ENCODE measurements at regions not wholly inside any gene's neighbourhood (a gene's known extent, or its start where the extent isn't known, plus 50 kb on each side); places are given as distances from the start of the nearest gene placed in this dataset.
"Not testable (repeated sequence)": the region's sequence is repeated elsewhere in the genome, so short reads cannot be mapped to it uniquely, and the experiment has no call there.

DNA sequence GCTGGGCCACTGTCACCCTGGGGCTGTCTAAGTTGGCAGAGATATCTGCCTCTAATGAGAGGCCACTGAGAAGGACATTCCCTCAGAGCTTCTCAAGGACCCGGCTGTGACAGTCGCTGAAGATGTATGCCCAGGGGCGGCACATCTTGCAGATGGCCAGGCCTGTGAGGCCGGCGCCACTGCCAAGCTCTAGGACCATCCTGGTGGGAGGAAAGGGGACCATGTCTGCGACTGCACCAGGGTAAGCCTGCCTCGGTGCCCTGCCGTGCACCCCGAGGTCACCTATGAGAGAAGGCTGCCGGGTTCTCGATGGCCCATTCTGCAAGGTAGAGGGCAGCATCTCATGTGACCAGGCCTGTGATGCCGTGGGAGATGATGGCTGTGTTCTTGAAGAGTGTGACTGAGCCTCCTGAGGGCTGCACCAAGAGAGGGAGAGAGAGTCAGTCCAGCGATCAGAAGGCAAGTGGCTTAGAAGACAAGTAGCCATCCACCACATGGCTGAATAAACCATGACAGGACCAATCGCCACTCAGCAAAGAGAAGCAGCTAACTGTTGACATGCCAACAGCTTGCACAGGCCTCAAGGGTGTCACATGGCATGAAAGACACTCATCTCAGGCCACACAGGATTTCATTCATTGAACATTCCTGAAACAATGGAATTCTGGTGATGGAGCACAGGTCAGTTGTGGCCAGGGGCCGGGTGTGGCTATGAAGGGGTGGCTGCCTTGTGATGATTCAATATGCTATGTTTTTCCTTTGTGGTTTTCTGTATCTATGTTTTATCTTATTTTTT lies 123.5 kb upstream of the ALDH3B2 start:
- POLR2A ChIA-PET; CTCF ChIA-PET; DNase-seq (ENCODE audit: extremely low spot score): not testable (repeated sequence)

DNA sequence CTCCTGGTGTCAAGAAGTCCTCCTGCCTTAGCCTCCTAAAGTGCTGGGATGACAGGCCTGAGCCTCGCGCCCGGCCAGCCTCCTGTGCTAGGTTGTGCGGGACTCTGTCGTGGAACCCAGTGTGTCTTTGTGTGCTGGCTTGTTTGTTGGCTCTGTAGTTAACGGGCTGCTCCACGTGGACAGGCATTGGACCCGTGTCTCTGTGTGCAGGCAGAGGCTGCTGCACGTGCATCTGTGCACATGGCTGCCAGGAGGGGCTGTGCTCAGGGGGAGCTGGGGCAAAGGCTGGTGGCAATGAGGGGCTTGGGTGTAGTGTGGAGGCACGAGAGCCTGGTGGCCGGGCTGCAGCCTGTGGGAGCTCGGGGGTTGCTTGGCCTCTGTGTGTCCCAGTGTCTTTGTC lies 121.3 kb upstream of the ALDH3B2 start:
- ChIA-PET CTCF (no interaction called here), POLR2A (no interaction called here)
- DNase-seq (ENCODE audit: extremely low spot score) = no peak
- no peak for TF ChIP-seq ARNT (IDR thresholded peaks at IDR 0.05)

DNA sequence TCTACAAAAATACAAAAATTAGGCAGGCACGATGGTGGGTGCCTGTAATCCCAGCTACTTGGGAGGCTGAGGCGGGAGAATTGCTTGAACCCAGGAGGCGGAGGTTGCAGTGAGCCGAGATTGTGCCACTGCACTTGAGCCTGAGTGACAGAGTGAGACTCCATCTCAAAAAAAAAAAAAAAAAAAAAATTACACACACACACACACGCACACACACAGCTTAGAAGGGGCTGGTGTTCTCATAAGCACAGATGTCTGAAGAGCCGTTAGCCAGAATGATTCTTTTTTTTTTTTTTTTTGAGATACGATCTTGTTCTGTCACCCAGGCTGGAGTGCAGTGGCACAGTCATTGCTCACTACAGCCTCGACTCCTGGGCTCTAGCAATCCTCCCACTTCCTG lies 119.3 kb upstream of the ALDH3B2 start:
- POLR2A ChIA-PET; CTCF ChIA-PET; DNase-seq (ENCODE audit: extremely low spot score): not testable (repeated sequence)

GRCh38 chr11:67792273-67792990 lies 118.0 kb upstream of the ALDH3B2 start:
- POLR2A ChIA-PET; DNase-seq (ENCODE audit: extremely low spot score): not testable (repeated sequence)
- CTCF ChIA-PET = interaction anchor here (0.6 to 0.9 kb wide), 2 partner anchors 13 to 162 kb away, joined by 3 read pairs; partner anchors contain the start of gene NUDT8

DNA sequence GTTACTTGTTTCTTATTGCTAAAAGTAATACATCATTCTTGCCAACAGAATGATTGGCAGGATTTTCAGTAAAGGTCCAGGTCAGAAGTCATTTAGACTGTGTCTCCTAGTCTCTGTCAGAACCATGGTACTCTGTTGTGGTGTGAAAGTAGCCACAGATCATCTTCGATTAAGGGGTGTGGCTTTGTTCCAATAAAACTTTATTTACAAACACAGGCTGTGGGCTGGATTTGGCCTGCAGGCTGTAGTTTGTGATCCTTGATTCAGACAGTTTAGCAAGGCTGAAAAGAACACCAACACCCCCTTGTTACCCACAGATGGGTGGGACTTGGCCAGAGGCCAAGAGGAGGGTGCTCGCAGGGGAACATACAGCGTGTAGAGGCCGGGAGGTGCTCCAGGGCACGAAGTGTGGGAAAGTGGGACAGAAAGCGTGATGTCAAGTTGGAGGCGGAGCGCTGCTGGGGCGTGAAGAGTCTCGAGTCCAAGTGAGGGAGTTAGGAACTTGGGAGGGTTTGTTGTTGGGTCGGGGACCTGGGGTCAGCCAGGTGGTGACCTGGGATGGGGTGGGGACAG lies 117.3 kb upstream of the ALDH3B2 start:
- DNase-seq (ENCODE audit: extremely low spot score); POLR2A ChIA-PET: not testable (repeated sequence)
- CTCF ChIA-PET = interaction anchor here (0.6 to 0.9 kb wide), 2 partner anchors 12 to 161 kb away, joined by 3 read pairs; partner anchors contain the start of gene NUDT8
- TF ChIP-seq PKNOX1 (IDR thresholded peaks at IDR 0.05) = peak; percentile 30; the same call in 1 of the 2 replicates

- DNase-seq (ENCODE audit: extremely low spot score); CTCF ChIA-PET; POLR2A ChIA-PET: not testable (repeated sequence)
These were observed 113.9 kb upstream of the ALDH3B2 start for GRCh38 chr11:67788341-67788695.

DNA sequence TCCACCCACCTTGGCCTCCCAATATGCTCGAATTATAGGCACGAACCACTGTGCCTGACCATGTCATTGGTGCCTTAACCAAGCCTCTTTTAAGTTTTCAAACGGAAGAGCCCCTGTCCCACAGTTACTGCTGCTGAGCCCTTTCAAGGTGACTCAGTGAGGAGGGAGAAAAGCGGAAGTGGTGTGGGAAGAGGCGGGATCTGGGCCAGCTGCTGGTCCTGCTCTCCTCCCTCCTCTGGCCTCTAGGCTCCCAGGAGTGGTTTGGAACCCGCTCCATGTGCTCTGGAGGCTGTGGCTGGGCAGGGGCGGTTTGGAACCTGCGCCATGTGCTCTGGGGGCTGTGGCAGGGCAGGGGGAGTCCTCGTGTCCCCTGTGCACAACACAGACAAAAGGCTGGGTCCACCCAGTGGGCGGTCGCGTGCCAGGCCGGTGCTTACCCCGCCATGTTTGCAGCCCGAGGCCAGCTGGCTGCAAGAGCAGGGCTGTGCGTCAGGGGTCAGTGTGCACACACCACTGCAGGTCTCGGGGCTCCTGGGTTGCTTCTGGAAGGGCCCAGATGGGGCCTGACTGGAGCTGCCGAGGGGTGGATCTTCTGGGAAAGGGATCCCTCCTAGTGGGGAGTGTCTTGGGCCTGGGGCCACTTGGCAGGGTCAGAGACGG lies 113.4 kb upstream of the ALDH3B2 start:
- DNase-seq (ENCODE audit: extremely low spot score); CTCF ChIA-PET; POLR2A ChIA-PET: not testable (repeated sequence)

DNA sequence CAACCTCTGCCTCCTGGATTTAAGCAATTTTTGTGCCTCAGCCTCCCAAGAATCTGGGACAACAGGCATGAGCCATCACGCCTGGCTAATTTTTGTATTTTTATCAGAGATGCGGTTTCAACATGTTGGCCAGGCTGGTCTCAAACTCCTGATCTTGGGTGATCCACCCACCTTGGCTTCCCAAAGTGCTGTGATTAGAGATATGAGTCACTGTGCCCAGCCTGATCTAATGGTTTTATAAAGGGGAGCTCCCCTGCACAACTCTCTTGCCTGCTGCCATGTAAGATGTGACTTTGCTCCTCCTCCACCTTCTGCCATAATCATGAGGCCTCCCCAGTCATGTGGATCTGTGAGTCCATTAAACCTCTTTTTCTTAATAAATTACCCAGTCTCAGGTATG lies 107.5 kb upstream of the ALDH3B2 start:
- DNase-seq (ENCODE audit: extremely low spot score); POLR2A ChIA-PET; CTCF ChIA-PET: not testable (repeated sequence)

DNA sequence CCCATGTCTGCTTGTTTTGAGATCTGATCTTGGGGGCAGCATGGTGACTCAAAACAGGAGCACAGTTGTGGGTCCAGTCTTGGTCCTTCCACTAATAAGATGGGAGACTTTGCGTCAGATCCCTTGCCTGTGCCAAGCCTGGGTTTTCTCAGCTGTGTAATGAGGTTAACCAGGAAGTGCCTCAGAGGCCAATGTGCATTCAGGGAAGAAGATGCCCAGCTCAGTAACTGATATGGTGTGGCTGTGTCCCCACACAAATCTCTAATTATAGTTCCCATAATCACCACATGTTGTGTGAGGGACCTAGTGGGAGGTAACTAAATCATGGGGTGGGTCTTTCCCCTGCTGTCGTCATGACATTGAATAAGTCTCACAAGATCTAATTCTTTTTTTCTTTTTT lies 107.1 kb upstream of the ALDH3B2 start:
- CTCF ChIA-PET; DNase-seq (ENCODE audit: extremely low spot score); POLR2A ChIA-PET: not testable (repeated sequence)

GRCh38 chr11:67780056-67780455 lies 105.6 kb upstream of the ALDH3B2 start:
- TF ChIP-seq PKNOX1 (IDR thresholded peaks at IDR 0.05) (no peak), ELF4 (IDR thresholded peaks at IDR 0.05) (no peak), FOXK2 (IDR thresholded peaks at IDR 0.05) (no peak)
- DNase-seq (ENCODE audit: extremely low spot score) = no peak
- CTCF ChIA-PET = no interaction called here
- POLR2A ChIA-PET = no interaction called here

DNA sequence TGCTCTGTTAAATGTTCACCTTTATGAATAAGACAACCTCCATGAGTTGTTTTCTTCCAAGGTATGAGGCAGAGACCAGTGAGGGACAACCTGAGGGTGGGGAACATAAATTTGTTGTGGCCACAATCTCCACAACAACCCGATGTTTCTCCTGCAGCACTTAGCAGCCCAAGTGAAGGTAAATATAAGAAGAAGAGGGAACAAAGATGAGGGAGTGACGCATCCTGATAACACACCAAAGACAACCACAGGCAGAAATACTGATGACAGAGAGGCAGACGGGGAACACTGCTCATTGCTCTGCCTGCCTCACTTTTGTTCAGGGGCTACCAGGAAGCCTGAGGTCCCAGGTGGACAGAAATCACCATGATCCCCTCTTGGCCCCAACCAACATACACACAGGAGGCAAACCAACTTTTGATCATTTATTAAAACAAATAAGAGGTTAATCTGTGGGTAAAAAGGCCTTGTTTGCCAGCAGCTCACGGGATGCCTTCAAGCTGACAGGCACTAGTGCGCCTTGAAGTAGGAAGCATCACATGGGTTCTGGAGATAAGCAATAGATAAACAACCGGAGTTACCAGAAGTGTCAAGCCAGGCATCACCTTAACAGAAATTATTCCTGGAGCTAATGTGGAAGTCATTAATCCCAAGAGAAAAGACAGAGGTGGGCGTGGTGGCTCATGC lies 104.9 kb upstream of the ALDH3B2 start:
- DNase-seq (ENCODE audit: extremely low spot score); POLR2A ChIA-PET: not testable (repeated sequence)
- CTCF ChIA-PET = interaction anchor here (0.6 kb wide), 1 partner anchor 13 kb away, joined by 3 read pairs; no protein-coding TSS in a partner anchor

Data from HEK293T (cell line).